HG03045 (cell line): ENCODE measurements at regions not wholly inside any gene's neighbourhood (a gene's known extent, or its start where the extent isn't known, plus 50 kb on each side); places are given as distances from the start of the nearest gene placed in this dataset.

ENCODE experiments used
- ATAC-seq: cut with Tn5 transposase; IDR thresholded peaks from one replicate; pipeline ENCODE4 v1.9.1; 2021; ENCODE audit warnings: mild to moderate bottlenecking, moderate library complexity; ENCODE audit not compliant: unreplicated experiment

DNA sequence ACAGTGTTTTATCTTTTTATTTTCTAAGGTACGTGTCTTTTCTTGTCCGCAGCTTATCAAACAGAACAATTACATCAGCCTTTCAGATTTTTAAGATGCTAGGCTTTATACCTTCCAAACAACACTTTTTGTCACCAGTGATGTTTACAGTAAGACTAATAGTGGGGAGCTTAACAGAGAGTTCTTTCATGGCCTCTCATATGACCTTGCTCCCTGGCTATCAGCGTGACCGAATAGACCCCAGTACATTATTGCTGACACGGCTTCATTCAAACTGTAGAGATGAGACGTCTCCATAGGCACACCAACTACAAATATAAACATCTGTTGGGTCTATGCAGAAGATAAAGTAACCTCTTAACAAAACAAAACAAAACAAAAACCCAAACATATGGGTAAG is 477.6 kb upstream of the KCNMB2 start:
- ATAC-seq: no peak

DNA sequence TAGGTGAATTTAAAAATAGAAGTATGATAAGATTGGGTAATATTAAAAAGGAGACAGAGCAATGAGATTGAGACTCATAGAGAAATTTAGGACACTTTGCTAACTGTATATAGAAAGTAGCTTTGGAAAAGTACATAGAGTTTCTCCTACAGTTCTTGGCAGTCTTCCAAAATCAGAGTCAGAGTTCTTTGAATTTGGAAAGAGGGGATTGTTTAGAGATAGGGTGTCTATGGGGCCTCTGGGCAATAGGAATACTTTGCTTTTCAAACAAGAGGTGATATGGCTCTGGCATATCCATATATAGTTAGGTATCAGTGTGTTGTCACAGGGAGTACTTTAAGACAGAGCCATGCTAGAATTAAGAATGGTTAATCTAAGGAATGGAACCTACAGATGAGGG is 477.1 kb upstream of the KCNMB2 start:
- ATAC-seq: no peak

DNA sequence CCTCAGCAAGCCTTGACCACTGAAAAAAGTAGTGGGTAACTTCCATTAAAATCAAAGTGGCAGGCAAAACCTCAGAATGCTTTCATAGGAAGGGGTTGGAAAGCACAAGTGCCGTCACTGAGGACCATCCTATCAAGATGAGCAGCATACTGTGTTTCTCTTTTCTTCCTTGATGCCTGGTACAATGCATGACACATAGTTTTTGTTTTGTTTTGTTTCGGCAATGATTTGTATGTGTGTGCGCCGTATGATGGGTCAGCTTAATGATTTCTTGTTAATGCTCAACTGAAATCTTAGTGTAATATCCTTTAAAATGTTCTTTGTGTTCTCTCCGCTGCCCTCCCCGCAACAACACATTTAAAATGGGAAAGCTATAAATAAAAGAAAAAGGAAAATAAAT is 476.4 kb upstream of the KCNMB2 start:
- no peak for ATAC-seq

DNA sequence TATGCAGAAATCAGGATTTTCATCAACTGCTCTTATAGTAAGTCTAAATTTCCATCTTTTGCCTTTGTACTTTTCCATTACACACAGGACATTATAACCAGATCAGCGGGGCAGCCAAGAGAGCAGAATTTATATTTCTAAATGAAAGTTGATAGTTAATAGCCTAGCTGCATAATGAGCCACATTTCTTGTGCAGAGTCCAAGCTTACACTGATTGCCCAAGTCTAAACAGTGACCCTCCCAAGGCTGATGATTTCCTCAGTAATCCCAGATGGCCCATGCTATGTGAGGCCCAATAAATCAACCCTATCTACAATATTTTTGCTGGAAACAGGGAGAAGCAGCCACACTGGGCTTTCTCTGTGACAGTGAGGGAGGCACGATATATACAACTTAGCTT is 475.8 kb upstream of the KCNMB2 start:
- no peak for ATAC-seq

DNA sequence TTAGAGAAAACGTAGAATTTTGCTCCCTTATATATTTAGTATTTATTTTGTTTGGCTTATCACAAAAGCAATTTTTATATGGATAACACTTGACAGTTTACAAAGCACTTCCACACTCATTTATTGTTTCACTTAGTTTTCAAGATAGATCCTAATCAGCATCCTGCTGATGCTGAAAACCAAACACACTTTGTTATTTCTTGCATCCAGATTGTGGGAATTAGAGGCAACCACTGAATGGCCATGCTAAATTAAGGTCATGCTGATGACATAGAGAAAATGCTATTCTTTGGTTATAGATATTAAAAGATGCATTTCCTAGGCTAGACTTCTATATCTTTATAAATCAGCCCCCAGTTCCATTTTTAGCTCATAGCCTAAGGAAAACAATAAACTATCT is 474.1 kb upstream of the KCNMB2 start:
- ATAC-seq: no peak

DNA sequence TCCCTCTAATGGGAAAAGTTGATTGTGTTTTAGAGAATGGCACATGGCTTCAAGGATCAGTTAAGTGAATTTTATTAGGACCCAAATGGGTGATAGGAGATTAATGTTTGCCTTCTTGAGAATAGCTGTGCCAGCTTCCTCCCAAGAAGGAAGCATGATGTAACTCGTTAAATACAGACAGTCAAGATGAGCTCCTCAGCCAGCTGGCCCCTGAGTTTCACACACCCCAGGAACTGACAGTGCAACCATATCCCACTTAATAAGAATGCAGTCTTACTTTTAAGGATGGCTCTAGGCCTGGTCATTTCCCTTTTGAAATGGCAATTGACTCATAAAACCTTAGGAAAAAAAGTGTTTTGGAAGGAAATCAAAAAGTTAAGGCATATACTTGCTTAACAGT is 472.8 kb upstream of the KCNMB2 start:
- no peak for ATAC-seq

DNA sequence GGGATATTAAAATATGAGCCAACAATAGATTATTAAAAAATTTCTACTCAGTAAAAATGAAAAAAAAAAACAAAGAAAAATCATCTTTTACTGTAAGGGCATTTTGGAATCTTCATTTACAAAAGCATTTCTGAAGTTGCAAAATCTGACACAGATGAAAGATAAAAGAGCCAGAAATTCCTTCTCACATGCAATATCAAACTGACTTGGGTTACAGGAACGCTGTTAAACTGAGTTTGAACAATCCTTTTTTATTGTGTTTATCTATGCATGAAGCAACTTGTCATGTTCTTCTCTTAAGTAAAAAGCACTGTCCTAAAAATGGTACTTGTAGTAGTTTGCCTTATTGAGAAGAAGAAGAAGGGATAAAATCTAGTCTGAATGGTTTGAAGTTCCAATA is 468.5 kb upstream of the KCNMB2 start:
- ATAC-seq: no peak

DNA sequence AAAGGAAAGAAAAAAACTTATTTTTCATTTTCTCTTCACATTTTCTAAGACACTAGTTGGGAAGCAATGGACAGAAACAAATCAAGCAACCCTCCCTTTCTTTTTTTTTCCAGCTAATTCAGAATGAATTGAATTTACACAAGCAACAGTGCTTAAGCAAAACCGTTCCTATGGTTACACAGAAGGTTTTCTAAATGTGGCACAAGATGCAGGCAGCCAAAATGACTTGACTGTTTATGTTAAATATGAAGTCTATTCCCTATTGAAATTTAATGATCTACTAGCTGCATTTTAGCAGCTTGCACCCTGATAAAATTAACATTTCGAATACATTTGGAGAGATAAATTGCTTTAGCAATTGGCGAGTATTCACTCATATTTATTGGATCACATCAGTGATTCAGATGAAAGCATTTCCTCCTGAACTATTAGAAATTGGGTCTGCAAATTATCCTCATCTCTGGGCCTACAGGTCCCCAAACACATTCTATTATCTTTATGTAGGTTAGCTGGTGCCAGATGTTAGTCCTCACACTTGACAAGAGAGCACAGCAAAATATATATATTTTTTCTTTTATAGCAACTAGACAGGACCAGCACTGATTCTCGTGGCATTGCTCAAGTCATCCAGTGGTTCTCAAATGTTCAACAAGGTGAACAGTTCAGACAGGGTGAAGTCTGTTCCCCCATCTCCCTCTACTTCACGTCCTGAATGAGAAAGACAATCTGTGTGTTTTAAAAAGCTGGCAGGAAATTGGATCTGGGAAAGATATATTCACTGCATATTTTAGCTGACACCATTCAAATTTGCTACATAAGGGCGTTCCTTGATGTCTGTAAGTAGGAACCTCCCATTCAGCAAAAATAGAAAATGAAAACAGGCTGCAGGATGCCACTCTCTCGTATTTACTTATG is 463.6 kb upstream of the KCNMB2 start:
- ATAC-seq: no peak

DNA sequence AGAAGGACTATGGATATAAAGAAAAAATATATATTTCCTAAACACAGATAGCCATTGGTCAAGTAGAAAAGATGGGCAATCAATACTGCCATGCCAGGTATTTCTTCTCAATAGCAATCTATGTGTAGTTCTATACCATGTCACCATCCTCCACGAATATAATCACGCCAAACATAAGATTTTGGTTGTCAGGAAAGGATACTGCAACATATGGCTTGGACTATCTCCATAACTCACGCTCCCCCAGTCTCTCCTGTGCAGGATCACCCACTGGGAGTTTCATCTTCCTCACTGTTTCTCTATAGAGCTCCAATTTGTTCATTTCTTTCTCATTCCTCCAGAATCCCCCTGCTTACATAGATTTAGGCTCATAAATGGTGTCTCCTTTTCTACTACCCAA is 462.9 kb upstream of the KCNMB2 start:
- no peak for ATAC-seq

DNA sequence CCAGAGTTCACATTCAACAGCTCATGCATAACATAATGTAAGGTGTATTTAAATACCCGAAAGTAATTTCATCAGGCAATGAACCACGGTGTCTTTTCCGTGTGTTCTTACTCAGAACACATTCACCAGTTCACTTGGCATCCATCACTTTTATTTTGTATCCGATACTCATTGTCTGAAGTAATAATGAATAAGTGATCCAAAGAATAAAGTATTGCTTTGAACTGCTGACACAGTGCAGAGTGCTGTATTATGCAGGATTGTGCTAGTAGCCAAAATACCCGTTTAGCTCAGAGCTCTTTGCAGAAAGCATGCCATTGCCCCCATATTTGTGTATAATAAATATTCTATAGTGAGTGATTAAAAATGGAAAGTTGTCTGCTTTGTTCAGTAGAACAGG is 460.9 kb upstream of the KCNMB2 start:
- no peak for ATAC-seq

DNA sequence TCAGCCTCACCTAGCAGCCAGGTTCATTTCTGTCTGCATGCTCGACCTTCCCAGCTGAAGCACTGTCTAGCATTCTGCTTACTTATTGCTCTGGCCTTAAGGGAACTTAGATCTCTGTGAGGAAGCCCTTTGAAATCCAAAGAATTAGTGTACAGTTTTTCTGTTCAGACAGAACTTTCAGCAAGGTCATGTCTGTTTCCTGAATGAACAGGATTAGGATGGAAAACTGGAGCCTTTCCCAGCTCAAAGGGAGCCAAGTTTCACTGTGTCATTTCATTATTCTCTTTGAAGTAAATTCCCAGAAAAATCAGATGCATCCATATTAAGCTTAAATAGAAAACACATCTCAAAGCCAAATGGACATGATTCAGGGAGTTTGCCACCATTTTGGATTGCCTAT is 457.3 kb upstream of the KCNMB2 start:
- ATAC-seq: no peak

DNA sequence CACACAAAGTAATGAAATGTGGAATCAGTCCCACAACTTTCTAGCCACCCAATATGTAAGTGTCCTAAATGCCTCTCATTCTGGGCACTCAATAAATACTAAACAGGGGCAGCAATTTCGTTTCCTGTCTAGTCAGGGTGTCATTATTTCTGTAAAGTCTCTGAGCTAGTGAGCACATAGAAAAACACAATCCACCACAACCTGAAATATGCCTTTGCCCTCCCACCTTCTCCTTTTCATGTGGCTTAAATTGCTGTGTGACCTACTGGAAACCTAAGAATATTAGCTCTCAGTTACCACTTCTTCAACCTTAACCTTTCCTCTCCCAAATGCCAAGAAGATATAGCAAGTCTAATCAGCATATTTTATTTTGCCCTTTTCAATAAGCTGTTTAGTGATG is 456.3 kb upstream of the KCNMB2 start:
- ATAC-seq: no peak

DNA sequence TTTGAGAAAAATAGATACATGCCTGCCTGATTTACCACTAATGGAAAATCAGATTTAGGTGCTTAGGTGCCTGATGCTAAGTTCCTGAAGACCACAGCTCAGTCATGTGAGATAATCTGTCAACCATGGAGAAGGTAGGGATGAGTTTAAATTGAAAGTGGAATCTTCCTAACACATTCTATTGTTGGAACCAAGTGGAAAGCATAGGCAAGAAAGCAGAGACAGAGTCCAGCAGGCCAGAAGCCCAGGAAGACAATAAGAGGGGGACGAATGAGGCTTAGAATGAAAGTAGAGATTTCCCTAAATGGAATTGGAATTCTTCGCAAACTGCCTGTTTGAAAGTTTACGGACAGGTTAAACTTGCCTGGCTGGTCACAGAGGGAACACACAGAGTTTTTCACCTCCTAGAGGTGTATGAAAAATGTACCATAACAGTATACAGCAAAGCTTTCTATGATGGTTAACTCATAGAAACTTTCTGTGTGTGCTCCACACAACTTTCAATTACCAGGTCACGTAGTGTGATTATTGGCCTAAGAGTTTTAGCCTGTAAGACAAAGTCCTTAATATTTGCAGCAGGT is 453.8 kb upstream of the KCNMB2 start:
- ATAC-seq: no peak

DNA sequence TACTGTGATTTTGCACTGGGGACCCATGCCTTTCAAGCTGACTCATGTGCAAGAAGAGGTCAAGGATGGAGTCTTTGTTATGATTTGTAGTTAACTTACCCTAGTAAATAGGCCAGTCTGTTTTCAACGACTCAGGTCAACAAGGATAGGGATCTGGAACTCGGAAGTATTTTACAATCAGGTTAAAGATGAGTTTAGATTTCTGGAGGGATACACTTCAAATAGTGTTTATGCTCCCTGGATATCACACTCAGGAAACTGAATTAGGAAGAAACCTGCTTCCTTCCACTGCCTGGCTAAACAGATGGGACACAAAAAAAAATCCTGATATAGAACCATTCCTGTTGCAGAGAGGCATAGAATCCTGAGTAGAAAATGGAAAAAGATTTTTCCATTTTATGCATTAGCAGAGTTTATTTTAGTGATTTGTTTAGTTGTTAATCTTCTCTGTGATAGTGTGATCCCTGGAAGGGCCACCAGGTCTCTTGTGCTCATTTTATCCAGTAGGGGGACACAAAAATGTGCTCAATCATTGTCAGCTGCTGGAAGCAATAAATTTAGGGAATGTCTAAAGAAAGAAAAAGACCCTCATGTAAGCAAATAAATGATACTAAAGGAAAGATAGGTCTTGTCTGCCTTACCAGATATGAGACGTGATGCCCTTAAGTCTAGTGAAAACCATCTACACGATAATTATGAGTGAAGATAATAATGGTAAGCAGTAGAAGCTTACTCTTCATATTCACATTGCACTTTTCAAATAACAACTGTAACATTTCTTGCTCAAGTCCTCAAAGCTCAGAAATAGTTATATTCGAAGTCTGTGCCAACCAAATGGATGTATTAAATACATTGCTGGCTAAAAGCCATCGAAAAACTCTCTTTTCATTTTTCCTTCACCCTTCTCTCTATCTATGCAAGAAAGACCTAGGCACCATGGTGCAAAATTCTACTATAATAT is 452.1 kb upstream of the KCNMB2 start:
- no peak for ATAC-seq

DNA sequence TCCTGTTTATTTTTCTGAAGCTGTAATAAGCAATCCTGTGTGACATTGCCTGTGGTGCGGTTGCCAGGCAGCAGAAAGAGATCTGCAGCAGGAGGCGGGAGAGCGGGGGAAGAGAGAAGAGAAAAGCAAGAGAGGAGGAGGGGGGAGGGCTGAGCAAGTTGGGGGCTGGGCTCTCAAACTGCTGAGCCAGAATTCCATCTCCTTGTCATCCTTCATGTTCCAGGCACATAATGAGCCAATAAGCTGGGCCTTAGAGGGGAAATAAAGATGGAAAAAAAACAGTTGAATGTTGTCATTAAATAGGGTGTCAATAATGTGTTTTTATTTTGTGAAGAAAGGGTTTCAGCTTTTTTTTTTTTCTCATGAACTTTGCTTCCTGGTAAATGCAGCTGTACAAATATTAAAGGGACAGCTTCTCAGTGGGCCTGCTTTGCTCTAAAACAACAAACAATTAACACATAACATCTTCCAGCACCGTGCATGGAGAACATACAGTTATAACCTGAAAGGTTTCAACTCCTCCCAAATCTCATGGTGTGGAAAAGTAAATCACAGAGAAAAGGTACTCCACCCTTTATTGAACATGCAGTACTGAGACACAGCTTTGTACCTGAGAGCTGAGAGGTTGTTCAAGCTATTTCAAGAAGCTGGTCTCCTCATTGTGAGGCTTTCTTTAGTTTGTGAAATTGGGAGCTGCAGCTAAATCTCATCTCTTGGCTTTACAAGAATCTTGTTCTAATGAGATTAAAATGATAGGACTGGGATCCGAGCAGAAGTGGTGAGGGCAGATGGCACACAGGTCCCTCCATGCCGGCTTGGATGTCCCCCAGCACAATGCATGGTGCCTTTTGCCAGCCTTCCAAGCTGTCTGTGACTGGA is 451.1 kb upstream of the KCNMB2 start:
- ATAC-seq: no peak

DNA sequence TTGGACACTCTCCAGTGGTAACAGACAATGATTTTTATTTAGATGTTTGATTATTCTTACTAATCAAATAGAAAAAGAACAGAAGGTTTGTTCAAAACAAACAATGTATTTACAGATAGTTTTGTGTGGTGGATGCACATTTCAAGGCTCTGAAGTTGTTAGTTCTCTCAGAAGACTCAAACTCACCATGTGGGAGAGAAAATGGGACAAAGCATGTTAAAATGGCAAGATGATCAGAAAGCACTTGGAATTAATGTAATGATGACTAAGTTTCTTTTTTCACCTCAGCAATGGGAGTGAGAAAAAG is 450.5 kb upstream of the KCNMB2 start:
- ATAC-seq: no peak

DNA sequence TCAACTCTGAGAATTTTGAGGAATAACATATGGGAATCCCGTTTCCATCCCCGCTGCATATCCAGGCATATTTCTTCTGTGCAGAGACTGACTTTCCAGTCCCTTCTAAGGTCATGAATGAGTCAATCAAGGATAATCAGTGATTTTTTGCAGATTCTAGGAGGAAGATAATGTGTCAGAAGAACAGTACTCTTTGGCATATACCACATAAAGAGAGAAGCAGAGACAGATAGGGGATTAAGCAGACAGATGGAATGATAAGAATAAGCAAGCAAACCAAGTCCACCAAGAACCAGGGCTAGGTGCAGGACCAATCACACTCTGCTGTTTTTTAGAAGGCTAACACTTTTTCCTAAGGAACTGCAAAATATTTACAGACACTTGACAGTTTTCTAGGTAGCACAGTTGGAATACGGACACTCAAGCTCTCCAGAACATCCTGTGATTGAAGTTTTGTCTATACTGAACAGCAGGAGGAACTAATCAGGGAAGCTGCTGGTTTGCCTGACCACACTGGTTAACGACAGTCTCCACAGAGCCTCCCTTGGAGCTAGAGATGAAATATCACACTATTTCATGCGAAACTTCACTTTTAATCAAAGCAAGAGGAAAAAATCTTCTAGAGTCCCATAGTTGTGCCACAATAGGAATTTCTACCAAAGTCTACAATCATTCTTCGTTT is 450.0 kb upstream of the KCNMB2 start:
- no peak for ATAC-seq

DNA sequence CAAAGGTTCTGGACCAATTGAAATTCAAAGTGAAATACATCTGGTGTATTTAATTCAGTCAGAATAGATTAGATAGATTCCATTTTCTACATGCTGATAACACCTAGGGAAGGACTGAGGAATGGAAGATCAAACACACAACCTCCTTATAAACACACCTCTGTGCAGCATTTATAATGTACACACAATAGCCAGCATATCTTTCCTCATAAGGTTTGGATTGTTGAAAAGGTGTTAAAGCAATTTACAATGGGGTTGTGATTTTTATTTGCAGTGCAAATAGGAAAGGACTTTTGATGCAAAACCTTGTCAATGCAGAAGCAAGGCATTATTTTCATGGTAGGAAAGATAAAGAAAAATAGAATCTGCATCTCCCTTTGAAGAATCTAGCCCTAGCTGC is 448.9 kb upstream of the KCNMB2 start:
- no peak for ATAC-seq

DNA sequence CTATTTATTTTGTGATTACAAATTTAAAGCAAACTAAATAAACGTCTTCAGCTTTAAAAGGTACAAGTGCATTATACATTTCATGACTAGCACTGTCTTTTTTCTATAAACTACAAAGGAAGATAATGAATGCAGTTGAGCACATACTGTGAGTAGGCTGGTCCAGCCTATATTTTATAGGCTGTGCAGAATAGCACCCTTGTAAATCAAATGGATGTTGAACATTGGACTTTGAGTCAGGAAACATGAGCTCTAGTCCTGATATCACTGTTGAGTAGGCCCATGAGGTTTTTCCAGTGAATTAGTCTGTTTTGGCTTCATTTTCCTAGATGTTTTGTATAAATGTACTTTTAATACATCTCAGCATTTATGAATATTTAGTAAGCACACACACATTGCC is 447.3 kb upstream of the KCNMB2 start:
- no peak for ATAC-seq

DNA sequence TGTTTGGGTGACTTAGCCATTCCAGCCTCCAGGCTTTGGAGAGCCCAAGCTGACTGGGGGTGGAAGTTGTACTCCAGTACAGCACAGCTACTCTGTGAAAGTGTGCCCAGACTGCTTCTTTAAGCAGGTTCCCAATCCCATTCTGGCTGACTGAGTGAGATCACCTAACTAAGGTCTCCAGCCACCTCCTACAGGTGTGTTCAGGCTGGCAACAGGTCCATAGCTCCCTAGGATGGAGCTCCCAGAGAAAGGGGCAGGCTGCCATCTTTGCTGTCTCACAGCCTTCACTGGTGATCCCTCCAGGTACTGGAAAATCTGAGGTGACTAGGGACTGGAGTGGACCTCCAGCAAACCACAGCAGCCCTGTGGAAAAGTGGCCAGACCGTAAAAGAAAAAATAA is 445.3 kb upstream of the KCNMB2 start:
- ATAC-seq: no peak
